Stimulated activated CD4-positive, alpha-beta T cell treated with anti-CD3 and anti-CD28 coated beads, Interleukin-2, amount 100 ng/mL, for 24 hours (primary cell): ENCODE measurements at regions not wholly inside any gene's neighbourhood (a gene's known extent, or its start where the extent isn't known, plus 50 kb on each side); places are given as distances from the start of the nearest gene placed in this dataset.

ENCODE experiments used
- DNase-seq, 2 donors: peaks; one replicate each; pipeline ENCODE4 v3.0.0-alpha.2; 2020

DNA sequence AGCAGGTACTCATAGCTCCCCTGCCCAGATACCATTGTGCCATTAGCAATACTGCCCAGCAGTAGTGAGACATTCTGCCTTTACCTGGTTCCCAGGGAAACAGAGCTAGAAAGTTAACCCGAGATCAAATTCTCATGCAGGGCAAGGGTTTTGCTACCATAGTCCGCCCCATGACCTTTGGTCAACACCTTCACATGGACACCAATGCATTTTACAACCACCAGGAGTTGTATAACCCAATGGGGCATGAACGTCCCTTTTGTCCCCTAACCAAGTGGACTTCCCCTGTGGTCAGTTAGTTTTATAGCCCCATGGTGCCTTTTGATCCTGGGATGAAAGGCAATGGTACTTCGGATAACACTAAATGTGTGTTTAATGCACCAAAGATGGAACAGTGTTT is 151.7 kb upstream of the IQSEC1 start:
- DNase-seq: no peak

DNA sequence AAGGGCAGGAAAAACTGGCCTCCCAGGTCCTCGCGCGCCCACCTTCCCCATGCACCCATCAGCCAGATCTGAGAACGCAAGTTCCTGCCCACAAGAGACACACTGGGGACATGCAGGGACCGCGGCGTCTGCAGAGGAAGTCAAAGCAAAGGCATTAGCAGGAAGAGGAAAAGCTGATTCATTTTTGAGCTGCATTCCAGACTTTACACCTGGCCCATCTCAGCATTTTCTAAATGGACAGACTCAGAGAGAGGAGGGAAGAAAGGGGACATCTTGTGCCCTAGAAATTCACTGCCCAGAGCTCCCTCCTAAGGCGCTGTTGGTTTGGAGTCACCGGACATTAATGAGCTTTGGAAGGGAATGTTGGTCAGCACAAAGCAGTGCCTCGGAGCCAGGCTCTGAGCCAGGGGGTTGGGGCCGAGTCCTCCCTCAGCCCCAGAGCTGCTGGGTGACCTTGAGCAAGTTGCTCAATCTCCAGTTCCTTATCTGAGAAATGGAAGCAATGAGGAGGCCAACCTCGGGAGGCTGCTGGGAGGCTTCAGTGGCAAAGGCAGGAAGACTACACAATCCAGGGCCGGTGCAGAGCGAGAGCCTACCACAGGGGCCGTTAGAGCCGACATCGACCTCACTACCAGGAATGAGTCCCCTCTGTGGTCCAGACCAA is 150.5 kb upstream of the IQSEC1 start:
- no peak for DNase-seq

DNA sequence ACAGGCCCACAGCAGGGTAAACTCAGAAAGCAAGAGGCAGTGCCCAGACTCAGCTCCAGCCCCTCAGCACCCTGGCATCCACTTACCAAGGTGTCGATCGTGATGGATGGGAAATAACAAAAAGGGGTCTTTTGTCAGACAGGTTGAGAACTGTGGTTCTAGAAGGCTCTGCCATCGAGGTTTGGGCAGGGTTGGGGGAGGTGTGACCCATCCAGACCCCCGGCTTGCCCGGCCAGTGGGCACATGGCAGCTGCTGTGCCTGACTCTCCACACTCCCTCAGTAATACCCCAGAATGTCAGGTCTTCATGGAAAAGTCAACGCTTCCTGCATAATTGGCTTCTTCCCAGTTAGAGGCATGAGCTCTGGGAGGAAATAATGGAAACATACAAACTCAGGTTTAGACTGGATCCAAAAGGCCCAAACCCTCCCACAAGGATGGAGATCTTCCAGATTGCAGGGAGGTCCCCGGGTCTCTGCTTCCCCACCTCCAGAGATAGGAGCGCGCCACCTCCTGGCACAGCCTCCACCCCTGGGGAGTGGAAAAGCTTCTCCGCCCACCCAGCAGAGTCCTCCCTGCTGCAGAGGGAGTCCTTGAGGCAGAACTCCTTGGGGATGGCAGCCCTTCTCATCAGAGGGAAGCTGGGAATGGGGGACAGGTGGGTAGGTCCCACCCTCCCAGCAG is 149.8 kb upstream of the IQSEC1 start:
- no peak for DNase-seq

DNA sequence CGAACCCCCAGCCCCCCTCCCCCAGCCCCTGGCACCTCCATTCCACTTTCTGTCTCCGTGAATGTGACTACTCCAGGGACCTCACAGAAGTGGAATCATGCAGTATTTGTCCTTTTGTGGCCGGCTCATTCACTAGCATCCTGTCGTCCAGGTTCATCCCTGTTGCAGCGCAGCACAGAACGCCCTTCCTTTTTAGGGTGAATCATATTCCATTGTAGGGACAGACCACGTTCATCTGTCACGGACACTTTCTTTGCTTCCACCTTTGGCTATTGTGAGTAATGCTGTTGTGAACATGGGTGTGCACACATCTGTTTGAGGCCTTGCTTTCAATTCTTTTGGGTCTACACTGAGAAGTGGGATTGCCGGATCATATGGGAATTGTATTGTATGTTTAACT is 148.9 kb upstream of the IQSEC1 start:
- DNase-seq: no peak

DNA sequence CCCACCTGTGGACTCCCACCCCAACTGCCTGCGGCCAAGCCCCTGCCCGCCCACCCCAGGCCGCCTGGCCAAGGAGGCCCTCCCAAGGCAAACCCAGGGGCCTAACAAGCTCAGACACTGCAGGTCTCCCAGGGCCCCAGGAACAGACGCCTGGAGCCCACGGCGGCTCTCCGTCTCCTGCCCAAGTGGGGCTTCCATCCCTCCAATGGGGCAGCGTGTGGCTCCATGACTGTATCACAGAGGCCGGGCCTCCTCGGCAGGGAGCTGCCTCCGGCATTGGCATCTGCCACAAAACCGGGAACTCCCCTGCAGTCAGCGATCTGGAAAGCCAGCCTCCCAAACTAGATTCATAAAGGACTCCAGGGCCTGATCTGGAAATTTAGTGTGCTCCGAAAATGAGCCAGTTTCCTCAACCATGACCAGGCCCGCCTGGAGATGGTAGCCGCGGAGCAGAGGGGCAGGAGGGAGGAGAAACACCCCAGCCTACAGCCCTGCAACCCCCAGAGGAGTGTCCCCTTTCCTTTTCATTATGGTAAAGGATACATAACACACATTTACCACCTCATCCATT is 148.3 kb upstream of the IQSEC1 start:
- no peak for DNase-seq

DNA sequence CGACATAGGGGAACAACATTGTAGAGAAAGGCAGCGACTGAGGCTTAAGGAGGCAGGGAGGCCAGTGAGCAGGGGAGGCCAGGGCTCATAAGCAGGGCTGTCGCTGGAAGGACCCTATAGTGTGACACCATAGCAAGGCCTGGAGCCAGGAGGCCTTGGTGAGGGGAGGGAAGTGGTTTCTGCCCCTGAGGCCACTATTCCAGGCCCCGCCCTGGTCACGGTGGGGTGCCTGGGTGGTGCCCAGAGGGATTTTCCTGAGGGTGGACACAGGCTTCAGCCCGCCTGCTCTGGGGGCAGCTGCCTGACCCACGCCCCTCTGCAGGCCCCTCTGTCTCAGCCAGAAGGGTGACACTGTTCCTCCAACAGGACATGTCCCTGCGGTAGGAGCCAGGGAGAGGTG is 147.8 kb upstream of the IQSEC1 start:
- no peak for DNase-seq

DNA sequence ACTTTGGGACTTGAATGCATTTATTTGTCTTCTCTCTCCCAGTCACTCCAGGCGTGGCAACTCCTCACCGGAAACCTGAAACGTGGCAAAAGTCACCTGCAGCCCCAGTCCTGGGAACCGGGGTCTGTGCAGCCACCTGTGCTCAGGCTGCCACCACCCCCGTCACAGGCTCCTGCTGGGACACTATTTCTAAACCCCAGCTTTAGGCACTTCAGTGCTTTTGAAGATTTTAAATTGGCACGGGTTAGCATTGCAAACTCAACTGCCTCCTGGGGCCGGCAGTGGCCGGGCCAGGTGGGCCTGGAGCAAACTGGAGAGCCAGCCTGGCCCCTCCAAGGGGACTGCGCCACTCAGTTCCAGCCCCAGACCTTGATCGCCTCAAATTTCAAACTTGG is 146.7 kb upstream of the IQSEC1 start:
- no peak for DNase-seq

DNA sequence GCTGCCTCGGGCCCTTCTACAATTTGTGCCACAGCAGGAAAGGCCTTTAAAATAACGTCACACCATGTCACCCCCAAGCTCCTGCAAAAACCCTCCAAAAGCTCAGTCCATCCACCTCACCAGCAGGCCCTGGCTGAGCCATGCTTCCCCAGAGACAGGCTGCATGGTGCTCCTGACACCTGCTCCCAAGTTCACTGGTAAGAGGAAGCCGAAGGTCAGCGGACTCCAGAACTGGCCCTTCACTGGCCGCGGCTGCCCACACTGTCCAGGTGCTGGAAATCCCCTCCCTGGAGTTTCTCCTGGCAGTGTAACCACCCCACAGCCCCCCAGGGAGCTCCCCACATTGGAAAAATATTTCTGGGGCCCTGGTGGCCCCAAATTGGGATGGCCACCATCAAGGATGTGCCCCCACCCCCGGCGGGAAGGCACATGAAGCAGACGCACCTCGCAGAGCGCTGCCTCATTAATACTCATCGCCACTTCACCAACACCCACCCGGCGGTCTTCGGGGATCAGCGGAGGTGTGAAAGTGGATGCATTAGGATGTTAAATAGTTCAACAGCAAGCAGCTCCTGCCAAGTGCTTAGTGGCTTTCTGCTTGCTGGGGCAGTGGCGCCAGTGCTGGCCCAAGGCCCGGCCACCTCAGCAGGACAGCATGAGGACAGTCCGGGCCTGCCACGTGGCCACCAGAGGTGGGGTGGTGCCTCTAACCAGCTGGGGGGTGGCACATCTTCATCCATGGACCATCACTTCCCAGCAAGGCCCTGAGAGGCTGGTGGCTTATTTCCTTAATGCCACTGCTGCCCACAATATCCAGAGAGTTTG is 146.1 kb upstream of the IQSEC1 start:
- DNase-seq: no peak

DNA sequence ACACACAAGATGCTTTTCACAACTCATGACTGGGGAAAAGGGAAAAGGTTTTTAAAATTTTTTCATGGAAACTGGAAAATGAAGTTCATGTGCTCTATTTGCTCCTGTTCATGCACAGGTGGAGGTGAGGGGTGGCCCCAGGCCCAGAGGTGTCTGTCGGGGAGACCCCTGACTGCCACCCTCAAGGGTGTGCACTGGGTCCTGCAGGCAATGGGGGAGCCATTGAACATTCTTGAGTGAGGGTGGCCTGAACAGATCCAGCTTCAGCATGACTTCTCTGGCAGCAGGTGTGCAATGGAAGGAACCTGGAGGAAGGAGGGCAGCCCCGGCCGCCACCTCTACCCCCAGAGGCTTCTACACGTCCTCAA is 145.3 kb upstream of the IQSEC1 start:
- no peak for DNase-seq

DNA sequence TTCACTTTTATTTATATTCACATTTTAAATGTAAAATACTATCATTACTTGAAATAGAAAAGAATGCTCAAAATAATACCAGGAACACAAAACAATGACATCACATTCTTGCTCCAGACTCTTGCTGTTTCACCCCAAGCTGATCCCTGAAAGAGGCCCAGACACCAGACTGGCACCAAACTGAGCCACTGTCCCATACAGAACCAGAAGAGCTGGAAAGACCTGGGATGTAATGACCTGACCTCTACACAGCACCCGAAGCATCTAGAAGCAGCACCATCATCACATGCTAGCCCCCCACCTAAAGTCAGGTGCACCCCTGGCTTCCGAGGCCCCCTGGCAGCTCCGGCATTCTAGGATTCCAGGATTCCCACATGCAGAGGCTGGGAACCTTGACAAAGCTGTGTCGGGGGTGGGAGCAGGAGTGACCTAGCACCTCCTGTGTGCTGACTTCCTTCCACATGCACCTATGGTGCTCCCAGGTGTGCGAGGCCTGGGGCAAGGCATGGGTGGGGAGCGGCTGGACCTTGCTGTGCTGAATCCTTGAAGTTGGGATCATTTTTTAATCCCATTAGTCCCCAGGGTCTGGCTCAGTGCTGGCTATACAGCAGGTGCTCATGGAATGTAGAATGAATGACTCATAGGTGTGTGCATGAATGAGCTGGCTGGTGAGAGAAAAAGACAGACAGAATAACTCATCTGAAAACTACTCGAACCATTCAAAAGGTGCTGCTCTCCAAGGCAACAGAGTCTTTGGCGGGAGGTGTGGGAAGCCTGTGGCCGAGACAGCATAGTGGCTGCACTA is 144.7 kb upstream of the IQSEC1 start:
- DNase-seq: no peak

DNA sequence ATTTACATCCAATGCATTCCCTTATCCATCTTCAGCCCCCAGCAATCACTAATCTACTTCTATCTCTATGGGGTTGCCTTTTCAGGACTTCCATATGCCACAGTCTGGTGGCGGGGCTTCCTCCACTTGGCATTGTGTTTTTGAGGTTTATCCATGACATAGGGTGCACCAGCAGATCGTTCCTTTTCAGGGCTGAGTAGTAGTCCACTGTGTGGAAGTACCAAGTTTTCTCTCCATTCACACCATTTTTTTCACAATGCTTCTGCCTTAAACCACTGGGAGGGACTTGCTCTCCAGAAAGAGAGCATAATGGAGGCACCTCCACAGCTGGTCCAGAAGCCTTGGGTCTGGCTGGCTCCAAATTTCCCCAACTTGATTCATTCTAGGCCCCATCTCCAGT is 144.0 kb upstream of the IQSEC1 start:
- no peak for DNase-seq

DNA sequence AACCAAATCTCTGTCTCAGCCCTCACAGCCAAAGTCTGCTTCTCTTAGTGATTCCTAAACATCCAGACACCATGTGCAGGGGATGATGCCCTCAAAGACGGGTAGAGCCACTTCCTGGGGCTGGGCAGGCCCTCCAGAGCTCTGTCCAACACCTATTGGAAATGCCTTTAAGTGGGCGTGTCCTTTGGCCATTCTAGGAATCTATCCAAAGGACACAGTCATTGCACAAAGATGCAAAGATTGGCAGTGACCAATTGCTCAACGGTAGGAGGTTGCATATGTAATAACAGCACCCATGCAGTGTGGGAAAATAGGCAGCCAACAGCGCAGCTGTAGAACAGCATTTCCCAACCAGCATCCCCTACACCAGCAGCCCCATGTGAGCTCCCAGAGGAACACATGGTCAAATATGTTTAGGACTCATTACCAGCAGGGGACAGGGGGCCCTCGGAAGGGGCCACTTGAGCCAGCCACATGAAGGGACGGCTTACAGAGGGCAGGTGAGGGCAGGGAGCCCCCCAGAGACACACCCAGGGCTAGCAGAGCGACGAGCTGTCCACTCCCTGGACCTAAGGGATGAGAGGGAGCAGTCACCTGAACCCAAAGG is 142.8 kb upstream of the IQSEC1 start:
- DNase-seq: no peak

DNA sequence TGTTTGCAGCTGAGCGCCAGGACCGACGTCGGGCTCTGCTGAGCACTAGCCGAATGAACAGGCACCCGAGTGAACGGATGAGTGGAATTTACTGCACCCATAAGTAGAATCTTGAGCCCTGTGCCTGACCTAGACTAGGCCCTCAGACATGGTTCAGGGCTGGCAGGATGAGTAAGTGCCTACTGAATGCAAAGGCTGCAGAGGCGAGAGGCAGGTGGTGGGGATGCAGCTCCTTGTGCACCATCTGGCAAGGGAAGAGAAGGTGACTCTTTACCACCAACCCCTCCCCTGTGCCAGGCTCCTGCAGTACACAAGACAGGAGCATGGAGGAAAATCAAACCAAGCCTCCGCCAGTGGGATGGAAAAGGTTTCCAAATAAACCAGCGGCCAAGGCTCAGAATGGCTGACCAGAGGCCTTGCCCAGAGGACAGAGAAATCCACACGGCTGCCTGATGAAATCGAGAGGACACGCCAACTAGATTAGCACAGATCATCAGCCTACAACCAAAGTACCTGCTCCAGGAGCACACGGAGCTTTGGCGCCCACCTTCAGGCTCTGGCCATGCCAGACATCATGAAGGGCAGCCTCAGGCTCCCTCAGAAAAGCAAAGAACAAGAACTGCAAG is 141.7 kb upstream of the IQSEC1 start:
- no peak for DNase-seq

DNA sequence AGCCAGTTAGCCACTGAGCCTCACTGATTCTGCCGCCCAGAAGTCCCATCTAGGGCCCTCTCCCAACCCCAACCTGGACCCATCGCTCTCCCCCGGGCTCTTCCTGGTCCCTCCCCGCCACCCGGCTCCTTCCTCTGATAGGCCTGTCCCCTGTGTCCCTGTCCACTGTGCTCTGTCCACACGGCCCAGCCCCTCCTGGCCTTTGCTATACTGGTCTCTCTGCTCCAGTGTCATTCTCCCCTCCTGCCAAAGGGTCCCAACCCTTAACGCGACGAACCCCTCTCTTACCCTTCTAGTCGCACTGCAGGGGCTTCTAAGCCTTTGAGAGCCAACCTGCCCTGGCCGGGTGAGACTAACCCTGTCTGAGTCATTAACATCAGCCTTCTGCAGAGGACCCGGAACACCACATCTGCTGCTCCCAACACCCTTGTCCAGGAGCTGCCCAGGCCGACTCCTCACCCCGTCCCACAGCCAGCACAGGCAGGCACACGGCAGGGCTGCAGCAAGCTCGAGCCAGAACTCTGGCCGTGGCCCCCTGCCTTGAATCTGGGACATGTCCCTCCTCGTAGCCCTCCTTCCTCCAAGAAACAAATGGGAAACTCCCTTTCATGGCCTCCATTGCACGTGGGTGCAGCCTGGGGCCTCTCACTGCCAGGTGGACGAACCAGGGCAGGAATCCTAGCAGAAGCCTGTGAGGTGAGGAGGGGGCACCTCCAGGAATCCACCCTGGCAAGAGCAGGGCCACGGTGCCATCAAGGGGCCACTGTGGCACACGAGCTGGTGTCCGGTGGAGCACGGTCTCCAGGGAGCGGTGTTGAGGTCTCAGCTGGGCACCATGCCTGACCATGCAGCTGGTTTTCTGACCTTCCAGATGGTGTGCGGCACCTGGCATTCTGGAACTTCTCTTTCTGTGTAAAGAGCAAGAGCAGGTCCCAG is 140.9 kb upstream of the IQSEC1 start:
- DNase-seq: no peak

DNA sequence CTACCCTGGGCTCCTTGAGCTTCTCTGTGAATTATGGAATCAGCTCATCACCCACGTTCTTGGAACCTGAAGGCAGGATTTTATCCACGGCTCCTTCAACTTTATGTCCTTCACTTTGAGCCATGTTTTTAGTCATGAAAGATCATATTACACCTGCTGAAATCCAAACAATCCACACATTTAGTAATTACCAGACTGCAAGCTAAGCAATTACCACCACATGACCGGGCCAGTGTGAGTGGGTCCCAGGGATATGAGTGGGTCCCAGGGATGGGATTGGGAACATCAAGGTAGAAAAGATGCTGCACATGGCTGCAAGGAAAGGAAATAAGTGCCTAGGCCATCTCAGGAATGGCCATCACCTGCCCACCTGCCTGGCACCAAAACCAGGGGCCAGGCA is 140.3 kb upstream of the IQSEC1 start:
- DNase-seq: no peak

DNA sequence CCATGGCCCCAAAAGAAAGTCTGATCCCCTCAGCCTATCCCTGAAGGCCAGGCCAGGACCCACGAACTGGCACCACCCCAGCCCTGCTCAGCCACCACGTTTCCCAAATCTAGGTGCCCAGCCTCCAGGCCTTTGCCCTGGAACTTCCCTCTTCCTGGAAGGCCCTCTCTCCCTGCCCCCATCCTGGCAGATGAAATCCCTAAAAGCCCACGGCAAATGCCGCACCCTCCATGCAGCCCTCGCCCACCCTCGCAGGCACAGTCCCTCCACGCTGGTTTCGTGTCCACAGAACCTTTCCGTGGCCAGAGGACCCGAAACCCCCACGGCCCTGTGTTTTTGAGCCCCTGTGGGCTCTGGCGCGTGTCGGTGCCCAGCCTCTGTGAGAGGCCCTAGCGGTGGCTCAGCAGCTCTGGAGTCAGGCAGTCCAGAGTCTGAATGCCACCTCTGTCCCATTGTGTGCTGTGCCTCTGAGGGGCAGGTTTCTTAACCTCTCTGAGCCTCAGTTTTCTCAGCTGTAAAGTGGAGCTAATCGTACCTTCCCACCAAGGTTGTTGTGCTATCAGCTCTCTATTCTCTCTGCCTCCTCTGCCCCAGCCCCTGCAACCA is 138.5 kb upstream of the IQSEC1 start:
- DNase-seq: no peak

DNA sequence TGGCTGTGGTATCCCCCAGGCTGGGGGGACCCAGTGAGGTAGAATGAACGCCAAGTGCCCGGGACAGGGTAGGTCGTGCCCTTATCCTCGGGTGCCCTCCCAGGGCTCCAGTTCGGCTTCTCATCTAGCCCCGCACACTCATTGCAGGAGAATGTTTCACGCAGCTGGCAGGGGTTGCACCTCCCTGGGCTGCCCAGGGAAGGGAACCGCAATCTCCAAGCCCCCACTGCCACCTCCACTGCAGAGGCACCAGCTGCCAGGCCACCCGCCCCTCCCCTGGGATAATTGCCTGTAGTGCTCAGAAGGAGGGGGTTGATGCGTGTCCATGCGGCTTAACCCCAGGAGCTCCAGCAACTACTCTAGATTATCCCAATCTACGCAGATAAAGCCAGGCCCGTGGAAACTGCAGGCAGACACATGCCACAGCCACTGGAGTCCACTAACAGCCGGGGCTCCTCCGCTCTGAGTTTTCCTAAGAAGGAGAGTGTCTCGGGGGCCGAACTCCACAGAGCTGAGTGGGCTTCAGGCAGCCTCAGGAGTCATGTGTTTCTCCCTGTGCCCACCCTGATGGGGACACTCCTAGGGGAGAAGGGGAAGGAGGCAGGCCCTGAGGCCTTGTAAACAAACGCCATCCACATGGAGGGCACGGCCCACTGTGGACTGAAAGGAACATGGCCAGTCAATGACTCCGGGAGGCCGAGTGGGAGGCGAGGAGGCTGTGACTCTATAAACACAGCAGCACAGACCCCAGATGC is 137.2 kb upstream of the IQSEC1 start:
- DNase-seq: no peak

DNA sequence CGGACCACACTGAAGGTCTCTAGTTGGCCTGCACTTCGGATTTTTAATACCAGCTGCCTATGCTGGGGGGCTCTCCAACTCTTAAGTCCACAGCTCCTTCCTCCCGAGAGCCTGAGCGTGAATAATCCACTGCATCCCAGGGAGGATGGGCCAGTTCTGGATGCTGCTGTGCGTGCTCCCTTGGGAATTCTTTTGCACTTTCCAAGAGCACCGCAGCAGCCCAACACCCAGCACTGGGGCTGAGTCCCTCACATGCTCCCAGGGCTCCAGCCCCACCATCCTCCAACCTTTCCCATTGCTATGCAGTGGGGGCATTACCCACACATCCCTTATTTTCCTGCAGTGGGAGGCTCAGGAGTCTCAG is 136.4 kb upstream of the IQSEC1 start:
- DNase-seq: no peak

DNA sequence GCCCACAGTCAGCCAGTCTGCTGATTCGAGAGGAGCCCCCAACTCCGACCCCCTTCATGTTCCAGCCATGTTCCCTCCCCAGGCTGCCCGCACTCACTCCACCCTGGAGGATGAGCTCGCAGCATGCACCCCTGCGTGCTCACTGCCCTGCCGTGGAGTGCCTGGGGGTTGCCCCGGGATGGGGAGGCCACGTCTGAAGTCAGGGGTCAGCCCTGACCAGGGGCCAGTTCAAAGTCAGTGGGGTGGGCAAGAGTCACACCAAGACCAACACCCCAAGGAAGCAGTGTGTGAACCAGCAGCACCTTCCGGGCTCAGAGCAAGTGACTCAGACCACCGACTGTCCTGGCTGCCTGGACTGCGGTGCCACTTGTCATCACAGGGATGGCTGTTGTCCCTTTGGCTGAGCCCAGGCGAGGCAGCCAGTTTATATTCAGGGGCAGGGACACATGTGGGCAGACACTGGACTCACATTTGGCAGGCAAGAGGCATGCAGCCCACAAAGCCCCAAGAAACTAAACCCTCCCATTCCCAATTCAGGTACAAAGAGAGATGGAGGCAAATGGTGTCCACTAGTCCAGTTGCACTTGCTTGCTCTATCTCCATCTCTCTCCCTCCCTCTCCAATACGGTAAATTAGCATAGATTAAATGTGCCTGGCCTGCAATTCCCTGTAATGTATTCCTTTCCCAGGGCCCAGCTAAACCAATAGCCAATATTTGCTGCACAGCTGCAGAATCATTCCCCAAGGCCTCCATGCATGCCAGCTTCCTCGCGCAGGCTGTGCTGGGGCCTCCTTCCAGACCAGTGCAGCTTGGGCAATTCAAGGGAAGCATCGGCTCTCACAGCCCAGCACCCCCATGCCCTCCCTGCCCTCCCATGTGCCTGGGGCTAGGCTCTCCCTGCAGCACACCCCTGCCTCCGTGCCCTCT is 135.7 kb upstream of the IQSEC1 start:
- no peak for DNase-seq
